ENCODE measurements at regions not wholly inside any gene's neighbourhood (a gene's known extent, or its start where the extent isn't known, plus 50 kb on each side); places are given as distances from the start of the nearest gene placed in this dataset.

- no peak for TF ChIP-seq CTCF (IDR thresholded peaks at IDR 0.05; ENCODE audit: insufficient read depth, low read length)
- no peak for TF ChIP-seq GABPA (IDR thresholded peaks at IDR 0.05; ENCODE audit: low read depth)
- TF ChIP-seq POLR2AphosphoS5 (IDR thresholded peaks at IDR 0.05; ENCODE audit: low read depth), result no peak
These were observed 85.7 kb upstream of the APCDD1 start for GRCh38 chr18:10368456-10369453.

Measured in HL-60 (cell line).